Heart right ventricle (tissue), 16 donors: ENCODE measurements at regions not wholly inside any gene's neighbourhood (a gene's known extent, or its start where the extent isn't known, plus 50 kb on each side); places are given as distances from the start of the nearest gene placed in this dataset.

Experiments used
- ATAC-seq, 8 donors: fragments of 200-7000 bp; cut with Tn5 transposase; one replicate each; pipeline ENCODE4 v1.9.1; 2020; ENCODE audit warnings: mild to moderate bottlenecking in 8 of 8, moderate library complexity in 8 of 8, moderate number of reproducible peaks in 1 of 8
- DNase-seq, 2 donors: peaks; one replicate each; pipeline ENCODE4 v3.0.0-alpha.2; 2020
- H3K27ac ChIP-seq, 10 donors: fragments of 200-600 bp; sonication (generic) in 2 of 10; one replicate each; pipeline versions ENCODE4 v1.5.0 to v1.8.0; 2020 to 2022; ENCODE audit warnings: mild to moderate bottlenecking in 3 of 10
- H3K27me3 ChIP-seq, 7 donors: fragments of 200-600 bp; one replicate each; pipeline ENCODE4 v1.8.0; 2021 to 2022; ENCODE audit warnings: mild to moderate bottlenecking in 2 of 7
- H3K36me3 ChIP-seq, 9 donors: fragments of 200-600 bp; sonication (generic) in 1 of 9; one replicate each; pipeline versions ENCODE4 v1.5.0 to v1.8.0; 2020 to 2022; ENCODE audit warnings: mild to moderate bottlenecking in 2 of 9
- H3K4me1 ChIP-seq, 9 donors: fragments of 200-600 bp; sonication (generic) in 1 of 9; one replicate each; pipeline versions ENCODE4 v1.5.0 to v1.8.0; 2020 to 2022; ENCODE audit warnings: mild to moderate bottlenecking in 4 of 9
- H3K4me3 ChIP-seq, 10 donors: fragments of 200-600 bp; sonication (generic) in 2 of 10; one replicate each; pipeline versions ENCODE4 v1.5.0 to v1.8.0; 2020 to 2022; ENCODE audit warnings: mild to moderate bottlenecking in 7 of 10, moderate library complexity in 2 of 10
- H3K9me3 ChIP-seq, 11 donors: fragments of 200-600 bp in 10 of 11; sonication (generic) in 2 of 11; one replicate each; pipeline versions ENCODE4 v1.5.0 to v1.8.0; 2013 to 2022; ENCODE audit warnings: mild to moderate bottlenecking in 2 of 11, control low read depth in 1 of 11, moderate library complexity in 1 of 11
- WGBS, 2 donors: extraction: QIAGEN DNeasy Blood & Tissue Kit; methylation state at CpG; one replicate each; pipeline ENCODE4 v1.1.7; 2013; ENCODE audit warnings: inconsistent platforms in 1 of 2; 5-methylcytosine and 5-hydroxymethylcytosine counted together
- intact Hi-C, 10 donors: fragments of 100-400 bp; cut with DNase I; formaldehyde crosslinking; loops; one replicate each; pipeline versions ENCODE4 v1.11.1 to v1.14.2; 2022
- TF ChIP-seq, protein P1 (sequence below), 9 donors: fragments of 200-600 bp; sonication (generic) in 2 of 9; IDR thresholded peaks; one replicate each; pipeline versions ENCODE4 v1.5.0 to v1.8.0; 2021 to 2022; ENCODE audit warnings: antibody characterized with exemption in 9 of 9, mild to moderate bottlenecking in 5 of 9, moderate library complexity in 1 of 9
- donor health status: Arrhythmogenic right ventricular cardiomyopathy.
- donor health status: ischemic (EF 13 %, LVEDD 7.1; RV severe dilation, severe dysfunction).
- donor health status: healthy with polysubstance abuse.
- donor health status: DM: no; HTN: yes; CAD: no.
- donor health status: DM: no; HTN: no; CAD: no.
- donor health status: ischemic (EF 25% LVEDD 6.9; RV normal size, moderate dysfunction).
- donor health status: ischemic (EF 25% LVEDD 5.7; RV mildly dilated, moderate dysfunction).
- donor health status: healthy.
- donor health status: DM: yes; HTN: yes; CAD: no.
- donor health status: Ischemic cardiomyopathy.
- donor health status: ischemic (EF 35%, LVEDD 5.7; RV mildly dilated, moderate dysfunction).
- donor health status: nonischemic (EF 11% LVEDD 7.7; RV severe dilation, severe dysfunction).
- donor health status: DM: yes; HTN: yes; CAD: no.
- donor health status: PGD.
- donor health status: ischemic (EF 29% LVEDD 5.4; RV normal size, mild dysfunction).
- donor health status: nonischemic (EF 23%, LVEDD 6.1; RV moderate dilation, normal function).

- no peak overlapping the region for H3K27ac ChIP-seq
- intact Hi-C loops = no loop called here
- no peak for ATAC-seq
These were observed 431.0 kb downstream of the MED13L start for GRCh38 chr12:115846516-115846915.

DNA sequence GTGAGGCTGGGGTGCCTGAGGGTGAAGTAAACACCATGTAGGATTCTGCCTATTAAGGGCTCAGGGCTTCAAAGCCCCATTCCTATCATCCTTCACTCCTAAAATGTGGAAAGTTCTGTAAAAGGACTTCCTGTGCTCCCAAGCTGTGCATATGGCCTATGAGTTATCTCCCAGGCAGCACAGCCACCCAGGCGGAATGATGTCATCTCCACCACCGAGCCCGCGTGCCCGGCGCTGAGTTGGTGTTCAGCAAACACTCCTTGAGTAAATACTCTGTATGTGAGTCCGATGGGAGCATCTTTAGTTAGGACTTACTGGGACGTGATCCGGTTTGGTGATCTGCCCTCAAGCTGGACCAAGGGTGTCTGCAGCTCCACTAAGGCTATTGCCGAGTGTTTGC is 437.3 kb downstream of the MED13L start:
- no peak for ATAC-seq
- Histone ChIP-seq H3K36me3 (no peaks in the 10 kb centered on the region), H3K27ac (no peak overlapping the region), H3K4me1 (no peaks in the 10 kb centered on the region), H3K27me3 (peaks cover 0 to 18% (median 0%) of the 10 kb centered on the region in 7 donors), H3K4me3 (no peak overlapping the region), H3K9me3 (no peaks in the 10 kb centered on the region)
- intact Hi-C loops = no loop called here
- DNase-seq = no peak
- 62 to 71% methylated on average over 10 of the region's 10 CpGs for WGBS, 2 donors
- TF ChIP-seq, protein P1, sequence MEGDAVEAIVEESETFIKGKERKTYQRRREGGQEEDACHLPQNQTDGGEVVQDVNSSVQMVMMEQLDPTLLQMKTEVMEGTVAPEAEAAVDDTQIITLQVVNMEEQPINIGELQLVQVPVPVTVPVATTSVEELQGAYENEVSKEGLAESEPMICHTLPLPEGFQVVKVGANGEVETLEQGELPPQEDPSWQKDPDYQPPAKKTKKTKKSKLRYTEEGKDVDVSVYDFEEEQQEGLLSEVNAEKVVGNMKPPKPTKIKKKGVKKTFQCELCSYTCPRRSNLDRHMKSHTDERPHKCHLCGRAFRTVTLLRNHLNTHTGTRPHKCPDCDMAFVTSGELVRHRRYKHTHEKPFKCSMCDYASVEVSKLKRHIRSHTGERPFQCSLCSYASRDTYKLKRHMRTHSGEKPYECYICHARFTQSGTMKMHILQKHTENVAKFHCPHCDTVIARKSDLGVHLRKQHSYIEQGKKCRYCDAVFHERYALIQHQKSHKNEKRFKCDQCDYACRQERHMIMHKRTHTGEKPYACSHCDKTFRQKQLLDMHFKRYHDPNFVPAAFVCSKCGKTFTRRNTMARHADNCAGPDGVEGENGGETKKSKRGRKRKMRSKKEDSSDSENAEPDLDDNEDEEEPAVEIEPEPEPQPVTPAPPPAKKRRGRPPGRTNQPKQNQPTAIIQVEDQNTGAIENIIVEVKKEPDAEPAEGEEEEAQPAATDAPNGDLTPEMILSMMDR (IDR thresholded peaks at IDR 0.05) = no peak

More at GRCh38 chr12:115846516-115846915, 431.0 kb downstream of the MED13L start:
- Histone ChIP-seq H3K4me3 (no peak overlapping the region), H3K4me1 (no peaks in the 10 kb centered on the region), H3K9me3 (peaks cover 0 to 23% (median 0%) of the 10 kb centered on the region in 11 donors), H3K27me3 (peaks cover 0 to 5% (median 0%) of the 10 kb centered on the region in 7 donors), H3K36me3 (no peaks in the 10 kb centered on the region)
- 58 to 65% methylated on average over 4 of the region's 4 CpGs for WGBS, 2 donors
- DNase-seq = no peak
- TF ChIP-seq, protein P1 (IDR thresholded peaks at IDR 0.05) = no peak

DNA sequence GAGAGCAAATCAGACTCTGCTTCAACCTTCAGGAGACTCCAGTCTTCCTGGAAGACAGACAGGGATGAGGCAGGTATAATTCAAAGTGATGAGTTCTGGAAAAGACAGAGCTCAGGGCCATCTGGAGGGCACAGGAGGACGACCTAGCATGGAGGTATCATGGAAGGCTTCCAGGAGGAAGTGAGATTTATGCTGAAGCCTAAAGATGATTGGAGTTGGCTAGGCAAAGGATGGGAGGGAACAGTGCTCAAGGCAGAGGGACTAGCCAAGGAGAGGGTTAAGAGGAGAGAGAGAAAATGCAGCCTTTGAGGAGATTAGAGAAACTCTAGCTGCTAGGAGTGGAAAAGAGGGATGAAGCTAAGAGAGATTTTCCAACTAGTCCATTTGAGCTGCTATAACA is 438.5 kb downstream of the MED13L start:
- peaks cover 0 to 18% (median 0%) of the 10 kb centered on the region in 7 donors for H3K27me3 ChIP-seq
- DNase-seq (no peak), ATAC-seq (no peak)
- H3K9me3 ChIP-seq = no peaks in the 10 kb centered on the region
- TF ChIP-seq, protein P1 (IDR thresholded peaks at IDR 0.05) = no peak
- no peaks in the 10 kb centered on the region for H3K36me3 ChIP-seq
- no peaks in the 10 kb centered on the region for H3K4me1 ChIP-seq
- 44 to 46% methylated on average over 1 of the region's 1 CpG for WGBS, 2 donors
- H3K4me3 ChIP-seq = no peak overlapping the region
- H3K27ac ChIP-seq = no peak overlapping the region
- intact Hi-C loops = no loop called here

- DNase-seq (no peak), ATAC-seq (no peak)
- TF ChIP-seq, protein P1 (IDR thresholded peaks at IDR 0.05) = no peak
- Histone ChIP-seq H3K27me3 (peaks cover 0 to 13% (median 0%) of the 10 kb centered on the region in 7 donors), H3K4me3 (no peak overlapping the region), H3K36me3 (no peaks in the 10 kb centered on the region), H3K27ac (no peak overlapping the region), H3K4me1 (no peaks in the 10 kb centered on the region), H3K9me3 (no peaks in the 10 kb centered on the region)
- 86 to 91% methylated on average over 2 of the region's 2 CpGs for WGBS, 2 donors
- intact Hi-C loops = no loop called here
These were observed 440.3 kb downstream of the MED13L start for GRCh38 chr12:115837220-115837619.
